ENCODE measurements at regions not wholly inside any gene's neighbourhood (a gene's known extent, or its start where the extent isn't known, plus 50 kb on each side); places are given as distances from the start of the nearest gene placed in this dataset.
A peak's percentile ranks its signal among the peaks of the same experiment; 100 is the strongest.

GRCh38 chr11:28760676-28761390 is 652.6 kb downstream of the METTL15 start:
- Histone ChIP-seq H3K9ac (ENCODE audit: low read length) (no peak overlapping the region), H3K4me2 (ENCODE audit: low read length) (no peak overlapping the region), H3K4me1 (ENCODE audit: control insufficient read depth in 1 of 2, insufficient read depth in 2 of 2, low read length in 2 of 2) (peaks cover 0 to 25% of the 10 kb centered on the region in 2 experiments; a peak in 1 of 4 replicates), H3K4me3 (replicated peaks in 1 of 2; ENCODE audit: low read depth in 1 of 2, low read length in 2 of 2) (no peak overlapping the region), H4K20me1 (ENCODE audit: insufficient read depth) (no peaks in the 10 kb centered on the region), H3K36me3 (ENCODE audit: control insufficient read depth in 1 of 2, insufficient read depth in 2 of 2, low read length in 2 of 2) (no peaks in the 10 kb centered on the region), H3K9me2 (ENCODE audit: insufficient read depth) (0 out of 2 replicates have a peak, but pooled peaks cover 3% of the 10 kb centered on the region), H3K27me3 (ENCODE audit: insufficient read depth, low read length) (no peaks in the 10 kb centered on the region), H2AFZ (ENCODE audit: low read depth, low read length, poor library complexity, severe bottlenecking) (peak overlapping the region; percentile 45), H3K27ac (ENCODE audit: low read depth, low read length) (no peak overlapping the region), H3K79me2 (ENCODE audit: insufficient read depth, low read length) (no peaks in the 10 kb centered on the region), H3K9me3 (ENCODE audit: control insufficient read depth in 1 of 2, insufficient read depth in 1 of 2, low read depth in 1 of 2, low read length in 2 of 2) (no peaks in the 10 kb centered on the region)
- intact Hi-C loops (cut with micrococcal nuclease): loop anchor here (1.0 kb wide), 1 partner anchor 9 kb away; no protein-coding TSS in a partner anchor
- BruUV-seq (replicated peaks): no TSS peak
- TF ChIP-seq TCF7L2 (IDR thresholded peaks at IDR 0.05; ENCODE audit: borderline replicate concordance, extremely low read depth, insufficient read depth, insufficient read length) (no peak), RAD21 (IDR thresholded peaks at IDR 0.05; ENCODE audit: low read depth) (no peak), FOSL1 (IDR thresholded peaks at IDR 0.05; ENCODE audit: low read depth) (no peak), YY1 (IDR thresholded peaks at IDR 0.05; ENCODE audit: extremely low read depth, insufficient replicate concordance, low read depth, low read length) (no peak), CBX3 (IDR thresholded peaks at IDR 0.05; ENCODE audit: low read depth) (no peak), CTCF (IDR thresholded peaks at IDR 0.05 in 2 of 3, conservative IDR thresholded peaks at IDR 0.05 in 1 of 3; ENCODE audit: borderline replicate concordance in 1 of 3, insufficient read depth in 1 of 3, low read depth in 2 of 3, low read length in 2 of 3) (no peak), EZH2phosphoT487 (IDR thresholded peaks at IDR 0.05; ENCODE audit: borderline replicate concordance) (no peak), ZFX (IDR thresholded peaks at IDR 0.05) (no peak), POLR2A (IDR thresholded peaks at IDR 0.05; ENCODE audit: borderline replicate concordance, extremely low read depth, insufficient read depth, insufficient read length) (no peak), ZNF274 (IDR thresholded peaks at IDR 0.05; ENCODE audit: low read depth, low read length) (no peak), EZH2 (IDR thresholded peaks at IDR 0.05) (no peak), ELF1 (IDR thresholded peaks at IDR 0.05; ENCODE audit: borderline replicate concordance, low read depth) (no peak)
- CTCF ChIA-PET: no interaction called here
- POLR2A ChIA-PET: no interaction called here
- DNase-seq (ENCODE audit: low read depth, low spot score) (no peak), ATAC-seq (no peak)
- RAD21 ChIA-PET (ENCODE audit: low non-redundant PET in 1 of 2, low total read pairs in 2 of 2, uncharacterized antibody in 2 of 2, unreplicated experiment in 2 of 2): no interaction called here
